ENCODE measurements at regions not wholly inside any gene's neighbourhood (a gene's known extent, or its start where the extent isn't known, plus 50 kb on each side); places are given as distances from the start of the nearest gene placed in this dataset.
"Not testable (repeated sequence)": the region's sequence is repeated elsewhere in the genome, so short reads cannot be mapped to it uniquely, and the experiment has no call there.

GRCh38 chr5:15103130-15103529 is 231.6 kb upstream of the ANKH start:
- intact Hi-C loops (cut with micrococcal nuclease), result no loop called here
- Histone ChIP-seq H3K4me3 (no peak overlapping the region), H3K27me3 (ENCODE audit: low read depth) (no peaks in the 10 kb centered on the region), H3K36me3 (no peaks in the 10 kb centered on the region), H3K9me3 (replicated peaks) (peaks cover 5% of the 10 kb centered on the region), H3K4me1 (no peaks in the 10 kb centered on the region), H3K27ac (replicated peaks) (no peak overlapping the region)
- DNase-seq, result no peak
- TF ChIP-seq CTCF (IDR thresholded peaks at IDR 0.05; ENCODE audit: borderline replicate concordance), result no peak

GRCh38 chr5:15097552-15097951 is 226.0 kb upstream of the ANKH start:
- no peak for TF ChIP-seq CTCF (IDR thresholded peaks at IDR 0.05; ENCODE audit: borderline replicate concordance)

GRCh38 chr5:15096686-15097085 is 225.1 kb upstream of the ANKH start:
- intact Hi-C loops (cut with micrococcal nuclease); H3K9me3 ChIP-seq (replicated peaks); H3K4me1 ChIP-seq; H3K4me3 ChIP-seq; H3K27ac ChIP-seq (replicated peaks); DNase-seq; H3K27me3 ChIP-seq (ENCODE audit: low read depth); H3K36me3 ChIP-seq: not testable (repeated sequence)

More at GRCh38 chr5:15097552-15097951, 226.0 kb upstream of the ANKH start:
- Histone ChIP-seq H3K4me3 (no peak overlapping the region), H3K27me3 (ENCODE audit: low read depth) (no peaks in the 10 kb centered on the region), H3K9me3 (replicated peaks) (peaks cover 5% of the 10 kb centered on the region), H3K36me3 (no peaks in the 10 kb centered on the region), H3K4me1 (no peaks in the 10 kb centered on the region), H3K27ac (replicated peaks) (no peak overlapping the region)
- intact Hi-C loops (cut with micrococcal nuclease), result no loop called here
- DNase-seq, result no peak

DNA sequence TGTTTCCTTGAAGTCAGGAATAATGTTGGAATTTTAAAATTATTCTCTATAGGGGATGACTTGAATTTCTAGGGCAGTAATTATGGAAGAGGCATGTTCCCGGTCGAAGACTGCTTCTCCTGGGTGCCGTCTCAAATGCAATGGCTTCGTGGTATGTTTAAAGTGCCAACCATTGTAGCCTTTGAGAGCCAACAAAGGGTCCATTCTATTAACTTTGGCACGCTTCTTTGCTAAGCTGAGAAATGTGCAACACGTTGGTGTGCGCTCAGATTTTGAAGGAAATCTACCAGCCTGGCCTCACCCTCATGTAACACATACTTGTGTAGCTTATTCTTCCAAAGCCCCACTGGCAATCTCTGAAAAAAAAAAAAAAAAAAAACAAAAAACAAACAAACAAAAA is 221.2 kb upstream of the ANKH start:
- Histone ChIP-seq H3K9me3 (replicated peaks) (no peaks in the 10 kb centered on the region), H3K36me3 (no peaks in the 10 kb centered on the region), H3K27me3 (ENCODE audit: low read depth) (peaks cover 14% of the 10 kb centered on the region), H3K4me1 (no peaks in the 10 kb centered on the region), H3K27ac (replicated peaks) (no peak overlapping the region), H3K4me3 (no peak overlapping the region)
- intact Hi-C loops (cut with micrococcal nuclease), result no loop called here
- DNase-seq, result no peak
- no peak for TF ChIP-seq CTCF (IDR thresholded peaks at IDR 0.05; ENCODE audit: borderline replicate concordance)

GRCh38 chr5:15085671-15086070 is 214.1 kb upstream of the ANKH start:
- no peak for DNase-seq
- Histone ChIP-seq H3K27me3 (ENCODE audit: low read depth) (peaks cover 10% of the 10 kb centered on the region), H3K9me3 (replicated peaks) (peaks cover 12% of the 10 kb centered on the region), H3K4me3 (no peak overlapping the region), H3K4me1 (no peaks in the 10 kb centered on the region), H3K36me3 (no peaks in the 10 kb centered on the region), H3K27ac (replicated peaks) (no peak overlapping the region)
- TF ChIP-seq CTCF (IDR thresholded peaks at IDR 0.05; ENCODE audit: borderline replicate concordance), result no peak
- intact Hi-C loops (cut with micrococcal nuclease), result no loop called here

DNA sequence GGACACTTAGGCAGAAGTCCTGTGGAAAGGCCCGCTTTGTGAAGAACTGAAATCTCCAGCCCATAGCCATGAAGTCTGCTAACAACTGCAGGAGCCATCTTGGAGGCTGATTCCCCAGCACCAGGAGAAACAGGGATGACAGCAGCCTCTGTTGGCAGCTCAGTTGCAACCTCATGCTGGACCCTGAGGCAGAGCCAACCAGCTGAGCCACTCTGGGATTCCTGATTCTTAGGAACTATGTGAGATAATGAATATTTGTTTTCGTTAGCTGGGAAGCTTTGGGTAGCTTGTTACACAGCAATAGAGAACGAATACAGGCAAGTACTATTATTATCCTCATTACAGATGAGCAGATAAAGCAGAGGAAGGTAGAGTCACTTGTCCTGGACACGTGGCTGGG is 210.5 kb upstream of the ANKH start:
- H3K9me3 ChIP-seq (replicated peaks), result peaks cover 15% of the 10 kb centered on the region
- intact Hi-C loops (cut with micrococcal nuclease), result no loop called here
- TF ChIP-seq CTCF (IDR thresholded peaks at IDR 0.05; ENCODE audit: borderline replicate concordance), result no peak

More for the DNA sequence above, 210.5 kb upstream of the ANKH start:
- Histone ChIP-seq H3K4me1 (no peaks in the 10 kb centered on the region), H3K27ac (replicated peaks) (no peak overlapping the region), H3K36me3 (no peaks in the 10 kb centered on the region), H3K27me3 (ENCODE audit: low read depth) (no peaks in the 10 kb centered on the region), H3K4me3 (no peak overlapping the region)
- no peak for DNase-seq
